ENCODE measurements at regions not wholly inside any gene's neighbourhood (a gene's known extent, or its start where the extent isn't known, plus 50 kb on each side); places are given as distances from the start of the nearest gene placed in this dataset.

DNA sequence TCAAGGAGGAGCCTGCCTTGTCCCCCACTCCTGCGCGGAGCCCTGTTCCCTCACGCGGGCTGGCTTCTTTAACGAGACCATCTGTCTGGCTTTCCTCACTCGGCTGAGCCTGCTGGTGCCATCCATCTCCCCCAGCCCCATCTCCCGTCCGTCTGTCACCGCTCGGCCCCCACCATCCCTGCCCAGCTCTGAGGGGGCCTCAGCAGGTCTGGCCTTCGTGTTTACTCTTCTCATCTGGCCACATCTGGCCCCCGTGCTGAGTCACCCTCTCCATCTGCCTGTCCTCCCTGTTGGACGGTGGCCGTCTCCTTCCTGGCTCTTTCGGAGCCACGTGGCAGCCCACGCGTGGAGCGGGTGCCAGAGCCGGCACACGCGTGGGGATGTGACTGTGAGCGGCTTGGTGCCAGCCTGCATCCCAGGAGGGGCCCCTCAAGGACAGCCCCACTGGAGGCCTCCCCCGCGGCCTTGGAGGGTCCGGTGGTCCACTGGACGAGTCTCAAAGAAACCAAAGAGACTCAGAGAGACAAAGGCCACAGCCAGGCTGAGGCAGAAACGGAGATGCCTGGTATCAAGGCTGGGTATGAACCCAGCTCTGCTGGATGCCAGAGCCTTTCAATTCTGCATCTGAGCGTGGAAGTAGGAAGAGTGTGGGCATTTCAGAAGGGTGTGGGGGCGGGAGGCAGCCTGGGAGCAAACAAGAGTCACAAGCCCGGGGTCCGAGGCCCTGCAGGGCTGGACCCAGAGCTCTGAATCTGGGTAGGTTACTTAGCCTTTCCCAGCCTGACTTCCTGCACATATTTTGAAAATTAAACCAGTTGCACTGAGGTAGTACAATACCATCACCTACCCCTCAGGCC is 76.7 kb upstream of the UNC5A start:
- peak; percentile 55 for DNase-seq (ENCODE audit: low spot score)

GRCh38 chr5:176734756-176735342 is 75.5 kb upstream of the UNC5A start:
- no peak overlapping the region for H3K4me3 ChIP-seq
- TF ChIP-seq, protein P1, sequence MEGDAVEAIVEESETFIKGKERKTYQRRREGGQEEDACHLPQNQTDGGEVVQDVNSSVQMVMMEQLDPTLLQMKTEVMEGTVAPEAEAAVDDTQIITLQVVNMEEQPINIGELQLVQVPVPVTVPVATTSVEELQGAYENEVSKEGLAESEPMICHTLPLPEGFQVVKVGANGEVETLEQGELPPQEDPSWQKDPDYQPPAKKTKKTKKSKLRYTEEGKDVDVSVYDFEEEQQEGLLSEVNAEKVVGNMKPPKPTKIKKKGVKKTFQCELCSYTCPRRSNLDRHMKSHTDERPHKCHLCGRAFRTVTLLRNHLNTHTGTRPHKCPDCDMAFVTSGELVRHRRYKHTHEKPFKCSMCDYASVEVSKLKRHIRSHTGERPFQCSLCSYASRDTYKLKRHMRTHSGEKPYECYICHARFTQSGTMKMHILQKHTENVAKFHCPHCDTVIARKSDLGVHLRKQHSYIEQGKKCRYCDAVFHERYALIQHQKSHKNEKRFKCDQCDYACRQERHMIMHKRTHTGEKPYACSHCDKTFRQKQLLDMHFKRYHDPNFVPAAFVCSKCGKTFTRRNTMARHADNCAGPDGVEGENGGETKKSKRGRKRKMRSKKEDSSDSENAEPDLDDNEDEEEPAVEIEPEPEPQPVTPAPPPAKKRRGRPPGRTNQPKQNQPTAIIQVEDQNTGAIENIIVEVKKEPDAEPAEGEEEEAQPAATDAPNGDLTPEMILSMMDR (IDR thresholded peaks at IDR 0.05) = no peak
- peak; percentile 33 for DNase-seq (ENCODE audit: low spot score)
- H3K27ac ChIP-seq = no peak overlapping the region

More for the DNA sequence above, 76.7 kb upstream of the UNC5A start:
- TF ChIP-seq, protein P1 (IDR thresholded peaks at IDR 0.05) = no peak
- H3K27ac ChIP-seq = no peak overlapping the region
- no peak overlapping the region for H3K4me3 ChIP-seq

GRCh38 chr5:176735383-176736265 is 74.7 kb upstream of the UNC5A start:
- Histone ChIP-seq H3K27ac (no peak overlapping the region), H3K4me3 (no peak overlapping the region)
- TF ChIP-seq, protein P1 (IDR thresholded peaks at IDR 0.05) = no peak
- DNase-seq (ENCODE audit: low spot score) = peak; percentile 26

- DNase-seq (ENCODE audit: low spot score) = peak; percentile 57
- TF ChIP-seq, protein P1 (IDR thresholded peaks at IDR 0.05) = no peak
- Histone ChIP-seq H3K27ac (no peak overlapping the region), H3K4me3 (no peak overlapping the region)
Measured at GRCh38 chr5:176736301-176736930, 73.9 kb upstream of the UNC5A start.

DNA sequence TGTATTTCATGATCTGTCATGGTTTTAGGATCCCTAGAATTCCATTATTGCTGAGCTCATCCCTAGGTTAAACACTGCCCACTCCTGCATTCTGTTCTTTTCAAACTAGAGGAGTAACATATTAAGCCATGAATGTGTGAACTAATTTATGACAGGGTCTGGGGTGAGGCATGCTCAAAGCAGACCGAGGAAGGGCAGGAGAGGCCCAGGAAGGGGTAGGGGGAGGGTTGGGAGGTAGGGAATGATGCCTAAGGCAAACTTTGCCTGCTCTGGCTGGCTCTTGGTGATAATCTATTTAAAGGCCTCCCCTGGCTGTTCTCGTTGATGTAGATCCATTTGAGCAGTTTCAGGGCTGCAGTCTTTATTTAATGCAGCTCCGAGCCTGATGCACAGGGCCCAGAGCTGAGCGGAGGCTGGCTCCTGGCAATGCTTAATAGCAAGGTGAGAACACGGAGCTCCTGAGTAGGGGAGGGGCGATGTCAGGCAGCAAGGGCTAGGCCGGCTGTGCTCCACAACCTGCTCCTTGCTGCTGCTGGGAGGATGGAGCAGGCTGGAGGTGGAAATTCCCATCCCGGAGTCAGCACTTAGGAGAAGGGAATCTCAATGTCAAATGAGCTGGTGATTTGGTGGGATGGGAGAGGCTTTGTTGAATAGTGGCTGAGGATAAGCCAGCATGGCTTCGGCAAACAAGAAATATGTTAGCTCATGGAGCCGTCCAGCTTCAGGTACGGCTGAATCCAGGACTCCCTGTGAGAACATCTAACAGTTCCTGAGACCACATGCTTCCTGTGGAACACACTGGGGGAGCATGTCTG is 73.2 kb upstream of the UNC5A start:
- peak; percentile 50 for DNase-seq (ENCODE audit: low spot score)

More for the DNA sequence above, 73.2 kb upstream of the UNC5A start:
- H3K4me3 ChIP-seq = no peak overlapping the region
- H3K27ac ChIP-seq = no peak overlapping the region
- TF ChIP-seq, protein P1 (IDR thresholded peaks at IDR 0.05) = no peak

All from coronary artery (tissue), 2 donors.